Hepatocyte (in vitro differentiated cells): ENCODE measurements at regions not wholly inside any gene's neighbourhood (a gene's known extent, or its start where the extent isn't known, plus 50 kb on each side); places are given as distances from the start of the nearest gene placed in this dataset.

Experiments
- EZH2 ChIP-seq: fragments of 200-600 bp; sonication (generic); IDR thresholded peaks from 2 replicates; pipeline ENCODE4 v1.6.1; 2016; ENCODE audit warnings: antibody characterized with exemption, mild to moderate bottlenecking, borderline replicate concordance
- EZH2phosphoT487 ChIP-seq: fragments of 200-600 bp; sonication (generic); IDR thresholded peaks from one replicate; pipeline ENCODE4 v1.6.1; 2018; ENCODE audit warnings: antibody characterized with exemption, mild to moderate bottlenecking, low read depth, moderate library complexity; ENCODE audit not compliant: unreplicated experiment, severe bottlenecking
- TF ChIP-seq, protein P1 (sequence below): fragments of 200-600 bp; sonication (generic); IDR thresholded peaks from 2 replicates; pipeline ENCODE4 v1.5.1; 2016; ENCODE audit warnings: antibody characterized with exemption, mild to moderate bottlenecking; ENCODE audit not compliant: poor library complexity

DNA sequence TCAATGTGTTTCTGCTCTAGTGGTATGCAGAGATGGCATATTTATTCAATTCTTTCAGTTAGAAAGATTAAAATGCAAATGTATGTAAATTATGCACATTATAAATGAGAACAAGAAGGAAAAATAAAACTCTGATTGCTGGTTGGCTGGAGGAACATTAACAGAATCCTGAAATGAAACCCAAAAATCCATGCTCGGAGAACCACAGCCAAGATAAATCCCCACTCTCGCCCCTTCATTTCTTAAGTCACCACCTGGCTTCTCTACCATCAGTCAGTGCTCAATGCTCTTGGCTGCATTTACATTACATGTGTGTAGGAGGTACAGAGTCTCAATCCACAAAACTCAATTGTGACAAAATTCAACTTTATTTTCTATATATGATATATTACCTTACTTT is 184.9 kb downstream of the TRIM36 start:
- TF ChIP-seq, protein P1, sequence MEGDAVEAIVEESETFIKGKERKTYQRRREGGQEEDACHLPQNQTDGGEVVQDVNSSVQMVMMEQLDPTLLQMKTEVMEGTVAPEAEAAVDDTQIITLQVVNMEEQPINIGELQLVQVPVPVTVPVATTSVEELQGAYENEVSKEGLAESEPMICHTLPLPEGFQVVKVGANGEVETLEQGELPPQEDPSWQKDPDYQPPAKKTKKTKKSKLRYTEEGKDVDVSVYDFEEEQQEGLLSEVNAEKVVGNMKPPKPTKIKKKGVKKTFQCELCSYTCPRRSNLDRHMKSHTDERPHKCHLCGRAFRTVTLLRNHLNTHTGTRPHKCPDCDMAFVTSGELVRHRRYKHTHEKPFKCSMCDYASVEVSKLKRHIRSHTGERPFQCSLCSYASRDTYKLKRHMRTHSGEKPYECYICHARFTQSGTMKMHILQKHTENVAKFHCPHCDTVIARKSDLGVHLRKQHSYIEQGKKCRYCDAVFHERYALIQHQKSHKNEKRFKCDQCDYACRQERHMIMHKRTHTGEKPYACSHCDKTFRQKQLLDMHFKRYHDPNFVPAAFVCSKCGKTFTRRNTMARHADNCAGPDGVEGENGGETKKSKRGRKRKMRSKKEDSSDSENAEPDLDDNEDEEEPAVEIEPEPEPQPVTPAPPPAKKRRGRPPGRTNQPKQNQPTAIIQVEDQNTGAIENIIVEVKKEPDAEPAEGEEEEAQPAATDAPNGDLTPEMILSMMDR: no peak
- TF ChIP-seq EZH2phosphoT487: no peak
- TF ChIP-seq EZH2: no peak
